Astrocyte (in vitro differentiated cells and primary cell): ENCODE measurements at regions not wholly inside any gene's neighbourhood (a gene's known extent, or its start where the extent isn't known, plus 50 kb on each side); places are given as distances from the start of the nearest gene placed in this dataset.

ENCODE experiments used
- EZH2 ChIP-seq: IDR thresholded peaks from 2 replicates; pipeline ENCODE4 v1.6.1; 2012; ENCODE audit warnings: mild to moderate bottlenecking, low read length, inconsistent platforms; ENCODE audit not compliant: insufficient read depth
- TF ChIP-seq, protein P1 (sequence below): IDR thresholded peaks from 2 replicates; pipeline ENCODE4 v1.5.1; 2011; ENCODE audit warnings: low read depth, mild to moderate bottlenecking, inconsistent platforms, low read length, moderate library complexity; ENCODE audit not compliant: insufficient read depth

DNA sequence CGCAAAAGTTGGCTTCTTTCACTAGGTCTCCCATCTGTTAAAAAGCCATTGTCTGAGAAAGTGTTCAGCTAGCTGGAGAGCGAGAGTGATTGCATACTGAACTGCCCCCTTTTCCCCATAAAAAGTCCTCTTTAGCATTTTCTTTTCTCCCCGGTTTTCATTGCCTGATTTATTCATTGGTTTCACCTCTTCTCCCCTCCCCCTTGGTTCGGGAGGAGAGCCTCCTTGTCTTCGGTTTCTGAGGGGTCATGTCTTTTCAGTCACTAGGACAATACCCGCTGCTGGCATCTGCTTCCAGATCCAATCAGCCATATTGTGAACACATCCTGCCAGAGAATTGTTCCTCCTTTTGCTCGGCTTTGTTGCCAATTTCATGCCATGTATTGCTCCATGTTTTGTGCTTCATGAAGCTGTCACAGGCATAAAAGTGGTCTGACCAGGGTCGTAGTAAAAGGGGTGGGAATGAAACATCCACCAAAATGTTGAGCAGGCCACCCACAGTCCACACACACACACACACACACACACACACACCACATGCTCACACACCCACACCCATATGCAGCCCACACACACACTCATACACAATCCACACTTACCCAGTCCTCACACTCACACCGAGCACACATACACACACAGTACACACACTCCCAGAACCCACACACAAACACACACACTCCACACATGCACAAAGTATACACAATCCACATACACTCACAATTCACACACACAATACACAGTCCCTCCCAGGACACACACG is 136.0 kb downstream of the NKX6-1 start:
- TF ChIP-seq, protein P1, sequence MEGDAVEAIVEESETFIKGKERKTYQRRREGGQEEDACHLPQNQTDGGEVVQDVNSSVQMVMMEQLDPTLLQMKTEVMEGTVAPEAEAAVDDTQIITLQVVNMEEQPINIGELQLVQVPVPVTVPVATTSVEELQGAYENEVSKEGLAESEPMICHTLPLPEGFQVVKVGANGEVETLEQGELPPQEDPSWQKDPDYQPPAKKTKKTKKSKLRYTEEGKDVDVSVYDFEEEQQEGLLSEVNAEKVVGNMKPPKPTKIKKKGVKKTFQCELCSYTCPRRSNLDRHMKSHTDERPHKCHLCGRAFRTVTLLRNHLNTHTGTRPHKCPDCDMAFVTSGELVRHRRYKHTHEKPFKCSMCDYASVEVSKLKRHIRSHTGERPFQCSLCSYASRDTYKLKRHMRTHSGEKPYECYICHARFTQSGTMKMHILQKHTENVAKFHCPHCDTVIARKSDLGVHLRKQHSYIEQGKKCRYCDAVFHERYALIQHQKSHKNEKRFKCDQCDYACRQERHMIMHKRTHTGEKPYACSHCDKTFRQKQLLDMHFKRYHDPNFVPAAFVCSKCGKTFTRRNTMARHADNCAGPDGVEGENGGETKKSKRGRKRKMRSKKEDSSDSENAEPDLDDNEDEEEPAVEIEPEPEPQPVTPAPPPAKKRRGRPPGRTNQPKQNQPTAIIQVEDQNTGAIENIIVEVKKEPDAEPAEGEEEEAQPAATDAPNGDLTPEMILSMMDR = no peak
- no peak for TF ChIP-seq EZH2
